HCT116 (cell line): ENCODE measurements at regions not wholly inside any gene's neighbourhood (a gene's known extent, or its start where the extent isn't known, plus 50 kb on each side); places are given as distances from the start of the nearest gene placed in this dataset.

Experiments
- ATAC-seq: fragments of 200-7000 bp; cut with Tn5 transposase; 2 replicates; pipeline ENCODE4 v1.9.1; 2020; ENCODE audit warnings: mild to moderate bottlenecking, moderate library complexity
- BruUV-seq: library from RNA; stranded (reverse); fragments of 400-500 nt; replicated peaks from 2 replicates; lab custom pipeline; 2021; lab: Mats Ljungman, UMichigan
- CTCF ChIA-PET: fragments of 300-600 bp; sonication (Branson Sonifier 250); formaldehyde crosslinking; loops from one replicate; lab custom pipeline; 2021; ENCODE audit warnings: antibody characterized with exemption; lab: Charles Lee
- POLR2A ChIA-PET: fragments of 300-600, 350-600 bp; sonication (Branson Sonifier 250); formaldehyde crosslinking; loops from one replicate; lab custom pipeline; 2021; ENCODE audit warnings: antibody characterized with exemption; lab: Charles Lee
- RAD21 ChIA-PET, 2 experiments: fragments of 300-600 bp; sonication (Branson Sonifier 250); formaldehyde crosslinking; loops; one replicate each; lab custom pipeline; 2023; ENCODE audit warnings: low total read pairs in 2 of 2; ENCODE audit not compliant: uncharacterized antibody in 2 of 2, unreplicated experiment in 2 of 2, low non-redundant PET in 1 of 2; lab: Charles Lee
- DNase-seq: peaks from one replicate; pipeline ENCODE4 v3.0.0-alpha.2; 2010; ENCODE audit warnings: low read depth, low spot score
- H2AFZ ChIP-seq: fragments of 200-600 bp; shearing (Covaris generic), sonication (generic); 2 replicates; pipeline ENCODE4 v1.6.1; 2017; ENCODE audit warnings: low read depth, mixed run types, mixed read lengths, antibody characterized with exemption, low read length; ENCODE audit not compliant: poor library complexity, severe bottlenecking
- H3K27ac ChIP-seq: 2 replicates; pipeline ENCODE4 v1.5.1; 2012; ENCODE audit warnings: low read depth, low read length
- H3K27me3 ChIP-seq: fragments of 200-600 bp; sonication (generic); 2 replicates; pipeline ENCODE4 v1.6.1; 2016; ENCODE audit warnings: mixed run types, low read length, mixed read lengths; ENCODE audit not compliant: insufficient read depth
- H3K36me3 ChIP-seq, 2 experiments: fragments of 200-500 bp in 1 of 2; fragments of 200-600 bp in 1 of 2; sonication (Bioruptor generic) in 1 of 2; sonication (generic) in 1 of 2; 2 replicates each; pipeline versions ENCODE4 v1.5.1 to v1.6.1; 2014 to 2016; ENCODE audit warnings: low read length in 2 of 2, inconsistent platforms in 1 of 2, mixed read lengths in 1 of 2, mixed run types in 1 of 2; ENCODE audit not compliant: insufficient read depth in 2 of 2, control insufficient read depth in 1 of 2
- H3K4me1 ChIP-seq, 2 experiments: fragments of 200-600 bp in 1 of 2; sonication (generic) in 1 of 2; 2 replicates each; pipeline versions ENCODE4 v1.5.1 to v1.6.1; 2012 to 2017; ENCODE audit warnings: low read length in 2 of 2, inconsistent platforms in 1 of 2, mild to moderate bottlenecking in 1 of 2, mixed read lengths in 1 of 2, mixed run types in 1 of 2, moderate library complexity in 1 of 2; ENCODE audit not compliant: insufficient read depth in 2 of 2, control insufficient read depth in 1 of 2
- H3K4me2 ChIP-seq: fragments of 200-600 bp; sonication (generic); 2 replicates; pipeline ENCODE4 v1.6.1; 2017; ENCODE audit warnings: mixed run types, low read length, mixed read lengths
- H3K4me3 ChIP-seq, 2 experiments: fragments of 200-600 bp in 1 of 2; sonication (generic) in 1 of 2; replicated peaks in 1 of 2; 2 replicates each; pipeline ENCODE4 v1.5.1; 2011 to 2016; ENCODE audit warnings: low read length in 2 of 2, control low read depth in 1 of 2, low read depth in 1 of 2, mild to moderate bottlenecking in 1 of 2, mixed read lengths in 1 of 2, mixed run types in 1 of 2
- H3K79me2 ChIP-seq: fragments of 200-600 bp; sonication (generic); 2 replicates; pipeline ENCODE4 v1.6.1; 2017; ENCODE audit warnings: mild to moderate bottlenecking, mixed run types, low read length, moderate library complexity, mixed read lengths; ENCODE audit not compliant: insufficient read depth
- H3K9ac ChIP-seq: fragments of 200-600 bp; sonication (generic); 2 replicates; pipeline ENCODE4 v1.6.1; 2016; ENCODE audit warnings: low read length, mixed read lengths
- H3K9me2 ChIP-seq: fragments of 200-600 bp; sonication (generic), shearing (Covaris generic); 2 replicates; pipeline ENCODE4 v1.6.1; 2017; ENCODE audit warnings: mixed run types, mild to moderate bottlenecking, moderate library complexity; ENCODE audit not compliant: insufficient read depth
- H3K9me3 ChIP-seq, 2 experiments: fragments of 200-500 bp in 1 of 2; fragments of 200-600 bp in 1 of 2; sonication (Bioruptor generic) in 1 of 2; sonication (generic) in 1 of 2; 2 replicates each; pipeline ENCODE4 v1.6.1; 2014 to 2017; ENCODE audit warnings: low read length in 2 of 2, mixed read lengths in 2 of 2, inconsistent platforms in 1 of 2, low read depth in 1 of 2, mild to moderate bottlenecking in 1 of 2, mixed run types in 1 of 2, moderate library complexity in 1 of 2; ENCODE audit not compliant: control insufficient read depth in 1 of 2, insufficient read depth in 1 of 2
- H4K20me1 ChIP-seq: fragments of 200-600 bp; sonication (generic), shearing (Covaris generic); 2 replicates; pipeline ENCODE4 v1.6.1; 2017; ENCODE audit warnings: mixed run types, mild to moderate bottlenecking, moderate library complexity; ENCODE audit not compliant: insufficient read depth
- EZH2phosphoT487 ChIP-seq: fragments of 200-600 bp; IDR thresholded peaks from 2 replicates; pipeline ENCODE4 v1.6.1; 2018; ENCODE audit warnings: antibody characterized with exemption, borderline replicate concordance
- JUND ChIP-seq: IDR thresholded peaks from 2 replicates; pipeline ENCODE4 v1.6.1; 2012
- POLR2A ChIP-seq: IDR thresholded peaks from 2 replicates; pipeline ENCODE4 v1.7.0; 2011; ENCODE audit warnings: borderline replicate concordance; ENCODE audit not compliant: insufficient read depth, insufficient read length; ENCODE audit errors: extremely low read depth
- POLR2AphosphoS5 ChIP-seq: IDR thresholded peaks from 2 replicates; pipeline ENCODE4 v1.6.1; 2011; ENCODE audit warnings: mild to moderate bottlenecking, low read depth, low read length, moderate library complexity
- RAD21 ChIP-seq: IDR thresholded peaks from 2 replicates; pipeline ENCODE4 v1.6.1; 2012; ENCODE audit warnings: low read depth, mild to moderate bottlenecking
- TCF7L2 ChIP-seq: IDR thresholded peaks from 2 replicates; pipeline ENCODE4 v1.7.0; 2011; ENCODE audit warnings: borderline replicate concordance, inconsistent platforms; ENCODE audit not compliant: insufficient read depth, insufficient read length; ENCODE audit errors: extremely low read depth
- ZNF274 ChIP-seq: fragments of 200-500 bp; sonication (Bioruptor generic); IDR thresholded peaks from 2 replicates; pipeline ENCODE4 v1.6.1; 2014; ENCODE audit warnings: mild to moderate bottlenecking, low read depth, low read length, inconsistent platforms
- intact Hi-C: fragments of 100-400 bp; cut with micrococcal nuclease; formaldehyde crosslinking; loops from 2 replicates; pipeline ENCODE4 v1.10.0; 2022
- TF ChIP-seq, protein P1 (sequence below), 3 experiments: fragments of 200-600 bp in 1 of 3; sonication (generic) in 1 of 3; IDR thresholded peaks in 2 of 3; conservative IDR thresholded peaks in 1 of 3; 2 replicates each; pipeline ENCODE4 v1.5.1; 2012 to 2017; ENCODE audit warnings: low read depth in 2 of 3, low read length in 2 of 3, antibody characterized with exemption in 1 of 3, borderline replicate concordance in 1 of 3, control low read depth in 1 of 3, mild to moderate bottlenecking in 1 of 3, mixed read lengths in 1 of 3, mixed run types in 1 of 3, moderate library complexity in 1 of 3; ENCODE audit not compliant: insufficient read depth in 1 of 3
- TF ChIP-seq, protein P2 (sequence below): IDR thresholded peaks from 2 replicates; pipeline ENCODE4 v1.6.1; 2011; ENCODE audit warnings: mild to moderate bottlenecking, low read length, moderate library complexity; ENCODE audit not compliant: insufficient replicate concordance; ENCODE audit errors: extremely low read depth
- TF ChIP-seq, protein P3 (sequence below): IDR thresholded peaks from 2 replicates; pipeline ENCODE4 v1.6.1; 2012

DNA sequence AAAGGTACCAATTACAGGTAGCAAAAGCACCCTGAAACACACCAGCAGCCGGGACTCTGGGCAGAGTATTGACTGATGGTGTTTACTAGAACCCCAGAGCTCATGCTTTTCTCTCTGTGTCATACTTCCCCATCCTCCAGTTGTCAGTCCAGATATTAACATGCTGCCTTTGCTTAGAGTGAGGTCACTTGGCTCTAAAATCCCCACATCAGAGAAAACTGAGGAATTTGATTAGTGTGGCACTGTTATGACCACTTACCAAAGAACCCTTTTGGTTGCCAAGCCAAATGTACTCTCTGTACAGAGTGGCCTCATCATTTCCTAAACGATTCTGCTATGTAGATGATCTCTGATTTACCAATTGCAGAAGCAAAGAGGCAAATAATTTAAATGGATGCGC is 80.4 kb downstream of the ABCC12 start:
- Histone ChIP-seq H3K4me3 (no peak overlapping the region), H3K4me2 (no peak overlapping the region), H3K4me1 (no peaks in the 10 kb centered on the region), H3K36me3 (no peaks in the 10 kb centered on the region)
- ChIA-PET RAD21 (no interaction called here), POLR2A (no interaction called here), CTCF (no interaction called here)
- intact Hi-C loops = no loop called here
- no peak for TF ChIP-seq POLR2AphosphoS5
- TF ChIP-seq, protein P1, sequence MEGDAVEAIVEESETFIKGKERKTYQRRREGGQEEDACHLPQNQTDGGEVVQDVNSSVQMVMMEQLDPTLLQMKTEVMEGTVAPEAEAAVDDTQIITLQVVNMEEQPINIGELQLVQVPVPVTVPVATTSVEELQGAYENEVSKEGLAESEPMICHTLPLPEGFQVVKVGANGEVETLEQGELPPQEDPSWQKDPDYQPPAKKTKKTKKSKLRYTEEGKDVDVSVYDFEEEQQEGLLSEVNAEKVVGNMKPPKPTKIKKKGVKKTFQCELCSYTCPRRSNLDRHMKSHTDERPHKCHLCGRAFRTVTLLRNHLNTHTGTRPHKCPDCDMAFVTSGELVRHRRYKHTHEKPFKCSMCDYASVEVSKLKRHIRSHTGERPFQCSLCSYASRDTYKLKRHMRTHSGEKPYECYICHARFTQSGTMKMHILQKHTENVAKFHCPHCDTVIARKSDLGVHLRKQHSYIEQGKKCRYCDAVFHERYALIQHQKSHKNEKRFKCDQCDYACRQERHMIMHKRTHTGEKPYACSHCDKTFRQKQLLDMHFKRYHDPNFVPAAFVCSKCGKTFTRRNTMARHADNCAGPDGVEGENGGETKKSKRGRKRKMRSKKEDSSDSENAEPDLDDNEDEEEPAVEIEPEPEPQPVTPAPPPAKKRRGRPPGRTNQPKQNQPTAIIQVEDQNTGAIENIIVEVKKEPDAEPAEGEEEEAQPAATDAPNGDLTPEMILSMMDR (IDR thresholded peaks at IDR 0.05 in 2 of 3, conservative IDR thresholded peaks at IDR 0.05 in 1 of 3; ENCODE audit: borderline replicate concordance in 1 of 3, insufficient read depth in 1 of 3, low read depth in 2 of 3, low read length in 2 of 3) = no peak
- TF ChIP-seq, protein P2, sequence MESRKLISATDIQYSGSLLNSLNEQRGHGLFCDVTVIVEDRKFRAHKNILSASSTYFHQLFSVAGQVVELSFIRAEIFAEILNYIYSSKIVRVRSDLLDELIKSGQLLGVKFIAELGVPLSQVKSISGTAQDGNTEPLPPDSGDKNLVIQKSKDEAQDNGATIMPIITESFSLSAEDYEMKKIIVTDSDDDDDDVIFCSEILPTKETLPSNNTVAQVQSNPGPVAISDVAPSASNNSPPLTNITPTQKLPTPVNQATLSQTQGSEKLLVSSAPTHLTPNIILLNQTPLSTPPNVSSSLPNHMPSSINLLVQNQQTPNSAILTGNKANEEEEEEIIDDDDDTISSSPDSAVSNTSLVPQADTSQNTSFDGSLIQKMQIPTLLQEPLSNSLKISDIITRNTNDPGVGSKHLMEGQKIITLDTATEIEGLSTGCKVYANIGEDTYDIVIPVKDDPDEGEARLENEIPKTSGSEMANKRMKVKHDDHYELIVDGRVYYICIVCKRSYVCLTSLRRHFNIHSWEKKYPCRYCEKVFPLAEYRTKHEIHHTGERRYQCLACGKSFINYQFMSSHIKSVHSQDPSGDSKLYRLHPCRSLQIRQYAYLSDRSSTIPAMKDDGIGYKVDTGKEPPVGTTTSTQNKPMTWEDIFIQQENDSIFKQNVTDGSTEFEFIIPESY = no peak
- no peak for TF ChIP-seq RAD21
- TF ChIP-seq ZNF274 = no peak
- no peak for TF ChIP-seq POLR2A
- TF ChIP-seq EZH2phosphoT487 = no peak
- no peak for TF ChIP-seq TCF7L2
- TF ChIP-seq JUND = no peak
- TF ChIP-seq, protein P3, sequence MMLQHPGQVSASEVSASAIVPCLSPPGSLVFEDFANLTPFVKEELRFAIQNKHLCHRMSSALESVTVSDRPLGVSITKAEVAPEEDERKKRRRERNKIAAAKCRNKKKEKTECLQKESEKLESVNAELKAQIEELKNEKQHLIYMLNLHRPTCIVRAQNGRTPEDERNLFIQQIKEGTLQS = no peak
- TF ChIP-seq, all 23 proteins: peak for 0
- Histone ChIP-seq H3K27me3 (peaks cover 2% of the 10 kb centered on the region; the same call in 1 of the 2 replicates), H3K79me2 (no peaks in the 10 kb centered on the region), H4K20me1 (no peaks in the 10 kb centered on the region), H3K9ac (no peak overlapping the region), H3K9me3 (no peaks in the 10 kb centered on the region), H3K9me2 (no peaks in the 10 kb centered on the region), H2AFZ (no peak overlapping the region), H3K27ac (no peak overlapping the region)
- DNase-seq = no peak
- no TSS peak for BruUV-seq
- ATAC-seq = no peak
